Heart right ventricle (tissue), 16 donors: ENCODE measurements at regions not wholly inside any gene's neighbourhood (a gene's known extent, or its start where the extent isn't known, plus 50 kb on each side); places are given as distances from the start of the nearest gene placed in this dataset.
A peak's percentile ranks its signal among the peaks of the same experiment; 100 is the strongest.

Experiments used
- ATAC-seq, 8 donors: fragments of 200-7000 bp; cut with Tn5 transposase; one replicate each; pipeline ENCODE4 v1.9.1; 2020; ENCODE audit warnings: mild to moderate bottlenecking in 8 of 8, moderate library complexity in 8 of 8, moderate number of reproducible peaks in 1 of 8
- DNase-seq, 2 donors: peaks; one replicate each; pipeline ENCODE4 v3.0.0-alpha.2; 2020
- H3K27ac ChIP-seq, 10 donors: fragments of 200-600 bp; sonication (generic) in 2 of 10; one replicate each; pipeline versions ENCODE4 v1.5.0 to v1.8.0; 2020 to 2022; ENCODE audit warnings: mild to moderate bottlenecking in 3 of 10
- H3K27me3 ChIP-seq, 7 donors: fragments of 200-600 bp; one replicate each; pipeline ENCODE4 v1.8.0; 2021 to 2022; ENCODE audit warnings: mild to moderate bottlenecking in 2 of 7
- H3K36me3 ChIP-seq, 9 donors: fragments of 200-600 bp; sonication (generic) in 1 of 9; one replicate each; pipeline versions ENCODE4 v1.5.0 to v1.8.0; 2020 to 2022; ENCODE audit warnings: mild to moderate bottlenecking in 2 of 9
- H3K4me1 ChIP-seq, 9 donors: fragments of 200-600 bp; sonication (generic) in 1 of 9; one replicate each; pipeline versions ENCODE4 v1.5.0 to v1.8.0; 2020 to 2022; ENCODE audit warnings: mild to moderate bottlenecking in 4 of 9
- H3K4me3 ChIP-seq, 10 donors: fragments of 200-600 bp; sonication (generic) in 2 of 10; one replicate each; pipeline versions ENCODE4 v1.5.0 to v1.8.0; 2020 to 2022; ENCODE audit warnings: mild to moderate bottlenecking in 7 of 10, moderate library complexity in 2 of 10
- H3K9me3 ChIP-seq, 11 donors: fragments of 200-600 bp in 10 of 11; sonication (generic) in 2 of 11; one replicate each; pipeline versions ENCODE4 v1.5.0 to v1.8.0; 2013 to 2022; ENCODE audit warnings: mild to moderate bottlenecking in 2 of 11, control low read depth in 1 of 11, moderate library complexity in 1 of 11
- CTCF ChIP-seq, 9 donors: fragments of 200-600 bp; sonication (generic) in 2 of 9; IDR thresholded peaks; one replicate each; pipeline versions ENCODE4 v1.5.0 to v1.8.0; 2021 to 2022; ENCODE audit warnings: antibody characterized with exemption in 9 of 9, mild to moderate bottlenecking in 5 of 9, moderate library complexity in 1 of 9
- WGBS, 2 donors: extraction: QIAGEN DNeasy Blood & Tissue Kit; methylation state at CpG; one replicate each; pipeline ENCODE4 v1.1.7; 2013; ENCODE audit warnings: inconsistent platforms in 1 of 2; 5-methylcytosine and 5-hydroxymethylcytosine counted together
- intact Hi-C, 10 donors: fragments of 100-400 bp; cut with DNase I; formaldehyde crosslinking; loops; one replicate each; pipeline versions ENCODE4 v1.11.1 to v1.14.2; 2022
- donor health status: Arrhythmogenic right ventricular cardiomyopathy.
- donor health status: ischemic (EF 13 %, LVEDD 7.1; RV severe dilation, severe dysfunction).
- donor health status: healthy with polysubstance abuse.
- donor health status: DM: no; HTN: yes; CAD: no.
- donor health status: DM: no; HTN: no; CAD: no.
- donor health status: ischemic (EF 25% LVEDD 6.9; RV normal size, moderate dysfunction).
- donor health status: ischemic (EF 25% LVEDD 5.7; RV mildly dilated, moderate dysfunction).
- donor health status: healthy.
- donor health status: DM: yes; HTN: yes; CAD: no.
- donor health status: Ischemic cardiomyopathy.
- donor health status: ischemic (EF 35%, LVEDD 5.7; RV mildly dilated, moderate dysfunction).
- donor health status: nonischemic (EF 11% LVEDD 7.7; RV severe dilation, severe dysfunction).
- donor health status: DM: yes; HTN: yes; CAD: no.
- donor health status: PGD.
- donor health status: ischemic (EF 29% LVEDD 5.4; RV normal size, mild dysfunction).
- donor health status: nonischemic (EF 23%, LVEDD 6.1; RV moderate dilation, normal function).

DNA sequence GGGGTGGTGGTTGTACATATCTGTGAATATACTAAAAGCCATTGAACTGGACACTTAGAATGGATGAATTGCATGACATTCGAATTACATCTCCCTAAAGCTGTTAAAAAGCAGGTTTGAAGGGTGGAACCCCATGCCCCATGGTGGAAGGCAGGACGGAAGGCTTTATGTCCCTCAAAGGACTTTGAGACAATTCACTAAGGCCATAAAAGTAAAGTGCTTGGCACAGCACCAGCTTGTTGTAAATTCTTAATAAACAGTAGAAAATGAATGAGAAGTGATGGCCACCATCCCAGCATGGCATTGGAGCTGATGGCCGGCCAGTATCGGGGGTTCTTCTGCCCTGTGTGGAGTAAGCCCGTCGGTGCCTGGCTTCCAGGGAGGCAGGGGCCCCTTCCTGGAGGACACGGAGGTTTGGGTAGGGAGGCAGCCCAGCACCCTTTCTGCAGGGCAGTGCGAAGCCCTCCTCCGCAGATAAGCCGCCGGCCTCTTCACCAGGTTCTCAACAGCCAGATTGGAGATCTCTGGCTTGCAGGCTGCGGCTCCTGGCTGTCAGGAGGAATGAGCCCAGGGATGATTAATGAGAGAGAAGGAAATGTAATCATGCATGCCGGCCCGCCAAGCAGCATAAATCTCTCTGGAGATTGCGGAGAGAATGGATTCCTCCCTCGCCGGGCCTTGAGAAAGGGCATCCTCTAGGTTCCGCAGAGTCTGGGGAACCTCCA is 346.9 kb downstream of the FOXL1 start:
- ATAC-seq, result no peak
- H3K27me3 ChIP-seq, result peaks cover 0 to 54% (median 2%) of the 10 kb centered on the region in 7 donors

GRCh38 chr16:86926181-86927094 is 348.1 kb downstream of the FOXL1 start:
- Histone ChIP-seq H3K27me3 (peaks cover 0 to 56% (median 2%) of the 10 kb centered on the region in 7 donors), H3K36me3 (no peaks in the 10 kb centered on the region), H3K9me3 (peaks cover 0 to 12% (median 2%) of the 10 kb centered on the region in 11 donors), H3K4me1 (peaks cover 7 to 31% (median 22%) of the 10 kb centered on the region in 9 donors), H3K4me3 (no peak overlapping the region), H3K27ac (no peak overlapping the region)
- TF ChIP-seq CTCF (IDR thresholded peaks at IDR 0.05), result no peak
- WGBS, 2 donors, result 89 to 94% methylated on average over 30 of the region's 30 CpGs
- intact Hi-C loops, result no loop called here
- ATAC-seq (no peak), DNase-seq (no peak)

More for the DNA sequence above, 346.9 kb downstream of the FOXL1 start:
- no peak for TF ChIP-seq CTCF (IDR thresholded peaks at IDR 0.05)
- no peak overlapping the region for H3K27ac ChIP-seq
- no peaks in the 10 kb centered on the region for H3K36me3 ChIP-seq
- H3K9me3 ChIP-seq, result peaks cover 0 to 25% (median 9%) of the 10 kb centered on the region in 11 donors
- no peak overlapping the region for H3K4me3 ChIP-seq
- intact Hi-C loops, result no loop called here
- H3K4me1 ChIP-seq, result peaks cover 3 to 20% (median 16%) of the 10 kb centered on the region in 9 donors
- WGBS, 2 donors, result 70 to 72% methylated on average over 18 of the region's 18 CpGs
- no peak for DNase-seq

- DNase-seq (no peak), ATAC-seq (no peak)
- Histone ChIP-seq H3K4me3 (no peak overlapping the region), H3K4me1 (peaks cover 7 to 40% (median 30%) of the 10 kb centered on the region in 9 donors), H3K27ac (no peak overlapping the region), H3K36me3 (no peaks in the 10 kb centered on the region), H3K27me3 (peaks cover 0 to 56% (median 2%) of the 10 kb centered on the region in 7 donors), H3K9me3 (no peaks in the 10 kb centered on the region)
- 98 to 99% methylated on average over 3 of the region's 3 CpGs for WGBS, 2 donors
- intact Hi-C loops, result no loop called here
- no peak for TF ChIP-seq CTCF (IDR thresholded peaks at IDR 0.05)
These were observed 349.4 kb downstream of the FOXL1 start for GRCh38 chr16:86927699-86928098.

DNA sequence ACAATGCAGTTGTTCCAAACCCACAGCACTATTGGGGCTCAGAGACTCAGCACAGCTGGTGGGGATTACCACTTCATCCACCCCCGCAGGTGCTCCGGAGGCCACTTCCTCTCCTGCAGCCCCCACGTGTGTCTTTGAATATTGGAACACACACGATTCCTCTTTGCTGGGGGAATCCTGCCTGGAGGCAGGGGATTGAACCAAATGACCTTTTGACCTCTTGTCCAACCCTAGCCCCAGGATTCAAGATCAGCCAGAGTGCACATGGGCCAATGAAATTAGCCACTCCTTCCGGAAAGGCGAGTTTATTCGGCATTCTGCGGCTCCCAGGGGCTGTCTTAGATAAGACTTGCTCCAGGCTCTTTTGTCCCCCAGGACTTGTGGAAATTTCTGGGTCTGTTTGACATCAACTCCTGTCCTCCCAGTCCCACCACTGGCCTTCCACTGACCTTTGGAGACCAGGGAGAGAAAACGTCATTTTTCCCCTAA is 350.2 kb downstream of the FOXL1 start:
- Histone ChIP-seq H3K27ac (peak overlapping the region in 6 of 10 donors; percentile 9 to 65 (median 39)), H3K4me1 (peaks cover 7 to 40% (median 30%) of the 10 kb centered on the region in 9 donors), H3K4me3 (peak overlapping the region in 1 of 10 donors; percentile 10), H3K9me3 (no peaks in the 10 kb centered on the region), H3K27me3 (peaks cover 0 to 56% (median 2%) of the 10 kb centered on the region in 7 donors), H3K36me3 (no peaks in the 10 kb centered on the region)
- TF ChIP-seq CTCF (IDR thresholded peaks at IDR 0.05), result no peak
- intact Hi-C loops, result no loop called here
- WGBS, 2 donors, result 46 to 63% methylated on average over 9 of the region's 9 CpGs
- ATAC-seq, result peak in 3 of 8 donors; percentile 8 to 15 (median 15)
- DNase-seq, result peak in 1 of 2 donors; percentile 32
